Body of pancreas (tissue), 4 donors: ENCODE measurements at regions not wholly inside any gene's neighbourhood (a gene's known extent, or its start where the extent isn't known, plus 50 kb on each side); places are given as distances from the start of the nearest gene placed in this dataset.

Experiments used
- POLR2A ChIP-seq, 3 donors: fragments of 450-650 bp; IDR thresholded peaks; one replicate each; pipeline ENCODE4 v1.6.1; 2016; ENCODE audit warnings: antibody characterized with exemption in 3 of 3, mild to moderate bottlenecking in 2 of 3
- TF ChIP-seq, protein P1 (sequence below), 7 experiments: fragments of 450-650 bp in 4 of 7; fragments of 200-600 bp in 3 of 7; sonication (generic) in 3 of 7; IDR thresholded peaks; one replicate each; pipeline ENCODE4 v1.5.1; 2016 to 2019; ENCODE audit warnings: antibody characterized with exemption in 7 of 7

DNA sequence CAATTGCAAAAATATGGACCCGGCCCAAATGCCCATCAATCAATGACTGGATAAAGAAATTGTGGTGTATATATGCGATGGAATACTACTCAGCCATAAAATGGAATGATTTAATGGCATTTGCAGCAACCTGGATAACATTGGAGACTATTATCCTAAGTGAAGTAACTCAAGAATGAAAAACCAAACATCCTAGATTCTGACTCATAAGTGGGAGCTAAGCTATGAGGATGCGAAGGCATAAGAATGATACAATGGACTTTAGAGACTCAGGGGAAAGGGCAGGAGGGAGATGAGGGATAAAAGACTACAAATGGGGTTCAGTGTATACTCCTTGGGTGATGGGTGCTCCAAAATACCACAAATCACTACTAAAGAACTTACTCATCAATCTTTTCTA, 247.6 kb upstream of the FBXL7 start:
- TF ChIP-seq POLR2A (IDR thresholded peaks at IDR 0.05): no peak
- TF ChIP-seq, protein P1, sequence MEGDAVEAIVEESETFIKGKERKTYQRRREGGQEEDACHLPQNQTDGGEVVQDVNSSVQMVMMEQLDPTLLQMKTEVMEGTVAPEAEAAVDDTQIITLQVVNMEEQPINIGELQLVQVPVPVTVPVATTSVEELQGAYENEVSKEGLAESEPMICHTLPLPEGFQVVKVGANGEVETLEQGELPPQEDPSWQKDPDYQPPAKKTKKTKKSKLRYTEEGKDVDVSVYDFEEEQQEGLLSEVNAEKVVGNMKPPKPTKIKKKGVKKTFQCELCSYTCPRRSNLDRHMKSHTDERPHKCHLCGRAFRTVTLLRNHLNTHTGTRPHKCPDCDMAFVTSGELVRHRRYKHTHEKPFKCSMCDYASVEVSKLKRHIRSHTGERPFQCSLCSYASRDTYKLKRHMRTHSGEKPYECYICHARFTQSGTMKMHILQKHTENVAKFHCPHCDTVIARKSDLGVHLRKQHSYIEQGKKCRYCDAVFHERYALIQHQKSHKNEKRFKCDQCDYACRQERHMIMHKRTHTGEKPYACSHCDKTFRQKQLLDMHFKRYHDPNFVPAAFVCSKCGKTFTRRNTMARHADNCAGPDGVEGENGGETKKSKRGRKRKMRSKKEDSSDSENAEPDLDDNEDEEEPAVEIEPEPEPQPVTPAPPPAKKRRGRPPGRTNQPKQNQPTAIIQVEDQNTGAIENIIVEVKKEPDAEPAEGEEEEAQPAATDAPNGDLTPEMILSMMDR (IDR thresholded peaks at IDR 0.05): no peak
